HG03103 (cell line): ENCODE measurements at regions not wholly inside any gene's neighbourhood (a gene's known extent, or its start where the extent isn't known, plus 50 kb on each side); places are given as distances from the start of the nearest gene placed in this dataset.

Experiments used
- ATAC-seq: cut with Tn5 transposase; IDR thresholded peaks from one replicate; pipeline ENCODE4 v1.9.1; 2021; ENCODE audit warnings: low read depth; ENCODE audit not compliant: unreplicated experiment

GRCh38 chr10:120960725-120961124, 109.6 kb downstream of the WDR11 start:
- no peak for ATAC-seq

- no peak for ATAC-seq
Measured at GRCh38 chr10:120961795-120962755, 110.9 kb downstream of the WDR11 start.

- no peak for ATAC-seq
Measured at GRCh38 chr10:120962756-120963593, 111.8 kb downstream of the WDR11 start.

- no peak for ATAC-seq
Measured at GRCh38 chr10:120963594-120964220, 112.5 kb downstream of the WDR11 start.

- ATAC-seq: no peak
Measured at GRCh38 chr10:120966657-120967045, 115.5 kb downstream of the WDR11 start.

- peak; percentile 59 for ATAC-seq
Measured at GRCh38 chr10:120969219-120969645, 118.1 kb downstream of the WDR11 start.

GRCh38 chr10:120970595-120971529, 119.7 kb downstream of the WDR11 start:
- ATAC-seq: no peak

- no peak for ATAC-seq
Measured at GRCh38 chr10:120971671-120972070, 120.5 kb downstream of the WDR11 start.

- no peak for ATAC-seq
Measured at GRCh38 chr10:120972259-120972658, 121.1 kb downstream of the WDR11 start.

- no peak for ATAC-seq
Measured at GRCh38 chr10:120975072-120975867, 124.1 kb downstream of the WDR11 start.

GRCh38 chr10:120975868-120976225, 124.7 kb downstream of the WDR11 start:
- ATAC-seq: no peak

- no peak for ATAC-seq
Measured at GRCh38 chr10:120977897-120978296, 126.7 kb downstream of the WDR11 start.

- ATAC-seq: no peak
Measured at GRCh38 chr10:120978589-120979252, 127.6 kb downstream of the WDR11 start.

GRCh38 chr10:120979435-120980278, 128.5 kb downstream of the WDR11 start:
- ATAC-seq: no peak

GRCh38 chr10:120980279-120981255, 129.4 kb downstream of the WDR11 start:
- ATAC-seq: no peak

- ATAC-seq: no peak
Measured at GRCh38 chr10:120981601-120982391, 130.6 kb downstream of the WDR11 start.
